Endothelial cell of umbilical vein (primary cell): ENCODE measurements at regions not wholly inside any gene's neighbourhood (a gene's known extent, or its start where the extent isn't known, plus 50 kb on each side); places are given as distances from the start of the nearest gene placed in this dataset.

ENCODE experiments used
- BruUV-seq: library from RNA; stranded (reverse); fragments of 400-500 nt; replicated peaks from 2 replicates; lab custom pipeline; 2021; lab: Mats Ljungman, UMichigan
- CTCF ChIA-PET: fragments of 300-600, 350-600 bp; sonication (Branson Sonifier 250); formaldehyde crosslinking; loops from one replicate; lab custom pipeline; 2021; ENCODE audit warnings: antibody characterized with exemption, inconsistent platforms; lab: Charles Lee
- POLR2A ChIA-PET: fragments of 300-600, 350-600 bp; sonication (Branson Sonifier 250); formaldehyde crosslinking; loops from one replicate; lab custom pipeline; 2021; ENCODE audit warnings: antibody characterized with exemption, inconsistent platforms; lab: Charles Lee
- DNase-seq: peaks from one replicate; pipeline ENCODE4 v3.0.0-alpha.2; 2011; ENCODE audit warnings: low read depth, low spot score
- FAIRE-seq: peaks from 2 replicates; lab custom pipeline; 2011; peaks lifted over from hg19 to GRCh38; lab: Jason Lieb, UNC
- H2AFZ ChIP-seq: 2 replicates; pipeline ENCODE4 v1.6.0; 2012; ENCODE audit warnings: low read depth, low read length, control low read depth, inconsistent platforms
- H3K27ac ChIP-seq: 2 replicates; pipeline ENCODE4 v1.5.1; 2011; ENCODE audit warnings: low read depth, mild to moderate bottlenecking, control low read depth, low read length, moderate library complexity; ENCODE audit not compliant: insufficient read depth
- H3K27me3 ChIP-seq, 2 experiments: 2 replicates each; pipeline versions ENCODE4 v1.6.0 to v1.6.1; 2011; ENCODE audit warnings: low read length in 2 of 2, mixed read lengths in 1 of 2; ENCODE audit not compliant: control insufficient read depth in 2 of 2, insufficient read depth in 2 of 2
- H3K36me3 ChIP-seq, 2 experiments: 2 replicates in 1 of 2; 3 replicates in 1 of 2; pipeline ENCODE4 v1.5.1; 2011; ENCODE audit warnings: low read length in 2 of 2, mild to moderate bottlenecking in 1 of 2, moderate library complexity in 1 of 2; ENCODE audit not compliant: control insufficient read depth in 2 of 2, insufficient read depth in 2 of 2; ENCODE audit errors: extremely low read depth in 1 of 2
- H3K4me1 ChIP-seq: 3 replicates; pipeline ENCODE4 v1.5.1; 2011; ENCODE audit warnings: mild to moderate bottlenecking, low read length; ENCODE audit not compliant: control insufficient read depth, insufficient read depth; ENCODE audit errors: extremely low read depth
- H3K4me2 ChIP-seq: 2 replicates; pipeline ENCODE4 v1.6.1; 2011; ENCODE audit warnings: low read length, control low read depth, mixed read lengths; ENCODE audit not compliant: insufficient read depth
- H3K4me3 ChIP-seq, 3 experiments: fragments of 200-600 bp in 1 of 3; sonication (generic), shearing (Covaris generic) in 1 of 3; replicated peaks in 1 of 3; 2 replicates each; pipeline ENCODE4 v1.5.1; 2011 to 2016; ENCODE audit warnings: control low read depth in 3 of 3, low read length in 3 of 3, mild to moderate bottlenecking in 2 of 3, inconsistent platforms in 1 of 3, low read depth in 1 of 3, moderate library complexity in 1 of 3; ENCODE audit not compliant: insufficient read depth in 1 of 3
- H3K79me2 ChIP-seq: 2 replicates; pipeline ENCODE4 v1.6.0; 2012; ENCODE audit warnings: low read length, inconsistent platforms; ENCODE audit not compliant: control insufficient read depth, insufficient read depth
- H3K9ac ChIP-seq: replicated peaks from 2 replicates; pipeline ENCODE3; 2011; ENCODE audit warnings: low read length, control low read depth; ENCODE audit not compliant: insufficient read depth; ENCODE audit errors: extremely low read depth
- H3K9me1 ChIP-seq: replicated peaks from 3 replicates; pipeline ENCODE4 v1.6.0; 2011; ENCODE audit warnings: mild to moderate bottlenecking, low read length; ENCODE audit not compliant: control insufficient read depth, insufficient read depth; ENCODE audit errors: extremely low read depth
- H3K9me3 ChIP-seq: replicated peaks from 2 replicates; pipeline ENCODE4 v1.5.1; 2012; ENCODE audit warnings: low read length, inconsistent platforms; ENCODE audit not compliant: control insufficient read depth, insufficient read depth
- H4K20me1 ChIP-seq: replicated peaks from 2 replicates; pipeline ENCODE3; 2011; ENCODE audit warnings: mild to moderate bottlenecking, low read length; ENCODE audit not compliant: control insufficient read depth, insufficient read depth; ENCODE audit errors: extremely low read depth
- CTCF ChIP-seq, 2 donors: IDR thresholded peaks; 1 replicate in 1 of 2; 2 replicates in 1 of 2; pipeline ENCODE4 v1.5.1; 2011; ENCODE audit warnings: low read length in 2 of 2, mild to moderate bottlenecking in 2 of 2, moderate library complexity in 2 of 2, control low read depth in 1 of 2, inconsistent platforms in 1 of 2, low read depth in 1 of 2; ENCODE audit not compliant: insufficient read depth in 1 of 2; ENCODE audit errors: extremely low read depth in 1 of 2
- EZH2 ChIP-seq: IDR thresholded peaks from 2 replicates; pipeline ENCODE4 v1.6.1; 2012; ENCODE audit warnings: borderline replicate concordance, low read depth, mild to moderate bottlenecking, moderate library complexity, low read length, inconsistent platforms; ENCODE audit not compliant: severe bottlenecking
- FOS ChIP-seq: IDR thresholded peaks from 2 replicates; pipeline ENCODE4 v1.6.1; 2011; ENCODE audit warnings: mild to moderate bottlenecking, low read length, moderate library complexity, borderline replicate concordance; ENCODE audit not compliant: insufficient read depth
- GATA2 ChIP-seq: IDR thresholded peaks from 2 replicates; pipeline ENCODE4 v1.7.0; 2011; ENCODE audit warnings: low read depth, mild to moderate bottlenecking, moderate library complexity, mixed read lengths, low read length; ENCODE audit not compliant: insufficient read length, insufficient read depth
- MYC ChIP-seq: IDR thresholded peaks from one replicate; pipeline ENCODE4 v1.6.1; 2011; ENCODE audit warnings: mild to moderate bottlenecking, low read depth, low read length
- POLR2A ChIP-seq: IDR thresholded peaks from 2 replicates; pipeline ENCODE4 v1.6.1; 2012; ENCODE audit warnings: low read depth, mild to moderate bottlenecking, control low read depth, low read length
- dilution Hi-C: fragments of 300-500 bp; cut with MboI; formaldehyde crosslinking; loops from one replicate; pipeline ENCODE4 v1.15.0; 2019; ENCODE audit warnings: low sequenced_read_pairs; ENCODE audit not compliant: extremely low pct_ligation_motif_present
- intact Hi-C: fragments of 100-400 bp; cut with micrococcal nuclease; formaldehyde crosslinking; loops from one replicate; pipeline ENCODE4 v1.10.0; 2022
- TF ChIP-seq, protein P1 (sequence below): IDR thresholded peaks from 2 replicates; pipeline ENCODE4 v1.6.1; 2011; ENCODE audit not compliant: insufficient read depth, insufficient read length

DNA sequence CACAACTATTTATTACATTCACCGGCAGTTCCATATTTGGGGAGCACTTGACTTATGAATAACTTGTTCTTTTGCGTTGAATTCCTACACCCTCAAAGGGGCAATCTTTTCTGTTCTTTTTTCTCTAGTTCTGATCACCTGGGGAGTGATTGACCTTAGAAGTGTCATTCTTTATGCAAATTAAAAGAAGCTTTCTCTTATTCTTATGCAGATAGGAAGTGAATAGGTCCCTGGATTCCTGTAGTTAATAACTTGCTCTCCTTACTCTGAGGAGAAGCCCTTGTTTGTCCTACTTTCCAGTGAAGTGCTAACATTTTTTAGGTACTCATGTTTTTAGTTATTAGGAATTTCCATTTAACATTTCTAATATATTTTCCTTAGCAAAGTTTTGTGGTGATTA lies 569.8 kb upstream of the LRRTM1 start:
- intact Hi-C loops (no loop called here), dilution Hi-C loops (no loop called here)
- Histone ChIP-seq H2AFZ (no peak overlapping the region), H3K4me1 (no peaks in the 10 kb centered on the region), H3K36me3 (no peaks in the 10 kb centered on the region), H3K27ac (no peak overlapping the region), H4K20me1 (no peaks in the 10 kb centered on the region), H3K9me3 (no peaks in the 10 kb centered on the region), H3K79me2 (no peaks in the 10 kb centered on the region), H3K4me2 (no peak overlapping the region), H3K4me3 (no peak overlapping the region), H3K27me3 (no peaks in the 10 kb centered on the region), H3K9me1 (no peaks in the 10 kb centered on the region), H3K9ac (no peak overlapping the region)
- DNase-seq, result no peak
- TF ChIP-seq MYC (no peak), POLR2A (no peak)
- POLR2A ChIA-PET, result no interaction called here
- CTCF ChIA-PET, result no interaction called here
- BruUV-seq, result no TSS peak
- FAIRE-seq, result no peak

- POLR2A ChIA-PET, result no interaction called here
- no peak overlapping the region for H3K27ac ChIP-seq
- DNase-seq (no peak), FAIRE-seq (no peak)
- no peaks in the 10 kb centered on the region for H4K20me1 ChIP-seq
- no peaks in the 10 kb centered on the region for H3K79me2 ChIP-seq
- dilution Hi-C loops (no loop called here), intact Hi-C loops (no loop called here)
- no TSS peak for BruUV-seq
- no peak overlapping the region for H3K4me2 ChIP-seq
- no peak overlapping the region for H3K9ac ChIP-seq
- no peak for TF ChIP-seq GATA2
- TF ChIP-seq, protein P1, sequence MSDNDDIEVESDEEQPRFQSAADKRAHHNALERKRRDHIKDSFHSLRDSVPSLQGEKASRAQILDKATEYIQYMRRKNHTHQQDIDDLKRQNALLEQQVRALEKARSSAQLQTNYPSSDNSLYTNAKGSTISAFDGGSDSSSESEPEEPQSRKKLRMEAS, result no peak
- no peak for TF ChIP-seq EZH2
- TF ChIP-seq CTCF (IDR thresholded peaks at IDR 0.05; ENCODE audit: extremely low read depth in 1 of 2, insufficient read depth in 1 of 2, low read depth in 1 of 2, low read length in 2 of 2), result no peak
- TF ChIP-seq FOS, result no peak
- TF ChIP-seq POLR2A, result no peak
- H3K4me3 ChIP-seq, result no peak overlapping the region
- CTCF ChIA-PET, result no interaction called here
- no peaks in the 10 kb centered on the region for H3K36me3 ChIP-seq
- H3K9me3 ChIP-seq, result no peaks in the 10 kb centered on the region
- H2AFZ ChIP-seq, result no peak overlapping the region
- H3K27me3 ChIP-seq, result no peaks in the 10 kb centered on the region
- H3K4me1 ChIP-seq, result no peaks in the 10 kb centered on the region
- H3K9me1 ChIP-seq, result no peaks in the 10 kb centered on the region
Measured at GRCh38 chr2:80869858-80870438, 565.4 kb upstream of the LRRTM1 start.
